Activated naive CD4-positive, alpha-beta T cell (primary cell): ENCODE measurements at regions not wholly inside any gene's neighbourhood (a gene's known extent, or its start where the extent isn't known, plus 50 kb on each side); places are given as distances from the start of the nearest gene placed in this dataset.

Experiments
- DNase-seq, 4 experiments: peaks; one replicate each; lab custom pipeline; 2025; lab: John Stamatoyannopoulos, UW

DNA sequence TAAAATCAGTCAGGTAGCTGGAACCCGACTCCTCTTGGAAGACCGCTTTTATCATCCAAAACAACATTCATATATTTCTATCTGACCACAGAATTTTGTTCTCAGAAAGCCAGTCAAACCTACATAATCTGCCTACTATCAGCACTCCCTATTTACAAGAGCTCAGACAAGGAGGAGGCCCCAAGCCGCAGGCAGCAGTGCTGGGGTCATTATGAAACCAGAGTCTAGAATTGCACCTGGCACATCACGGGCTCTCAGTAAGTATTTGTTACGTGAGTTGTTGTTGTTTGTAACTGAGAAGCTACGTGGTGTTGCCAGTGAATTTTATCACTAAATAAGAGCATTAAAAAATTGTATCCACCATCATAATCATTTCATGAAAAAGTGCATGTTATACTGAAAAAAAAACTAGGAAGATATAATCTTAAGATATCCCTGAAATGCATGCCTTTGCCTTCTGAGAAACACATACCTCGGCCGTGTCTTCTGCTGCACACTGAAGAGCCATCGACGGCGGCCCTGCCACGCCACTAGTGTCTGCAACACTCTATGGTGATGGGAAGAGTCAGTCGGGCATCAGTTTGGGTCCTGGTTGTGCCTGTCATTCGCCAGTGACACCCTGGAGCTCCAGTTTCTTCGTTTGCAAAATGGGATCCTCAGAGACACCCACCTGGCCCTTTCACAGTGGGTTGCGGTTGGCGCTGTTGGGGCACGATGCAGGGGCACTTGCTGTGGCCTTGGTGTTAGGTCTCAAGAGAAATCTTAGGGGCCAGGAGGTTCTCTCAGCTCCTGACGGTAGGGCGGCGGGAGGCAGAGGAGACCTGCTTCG lies 505.9 kb downstream of the EIPR1 start:
- no peak for DNase-seq

DNA sequence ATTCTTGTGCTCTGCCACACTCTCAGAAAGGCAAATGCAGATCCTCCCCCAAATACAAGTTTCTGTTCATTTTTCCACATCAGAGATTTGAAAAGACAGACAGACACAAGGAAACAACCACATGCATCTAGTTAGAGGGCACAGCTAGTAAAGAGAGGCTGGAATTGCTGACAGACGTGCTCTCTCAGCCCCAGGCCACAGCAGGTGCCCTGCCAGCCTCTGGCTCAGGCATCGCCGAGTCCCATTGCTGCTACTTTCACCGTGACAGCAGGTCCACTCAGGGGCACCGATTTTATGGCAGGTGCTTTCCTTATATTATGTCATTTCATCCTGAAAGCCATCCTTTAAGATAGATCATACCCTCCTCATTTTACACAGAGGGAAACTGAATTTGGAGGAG lies 507.5 kb downstream of the EIPR1 start:
- DNase-seq, result no peak

DNA sequence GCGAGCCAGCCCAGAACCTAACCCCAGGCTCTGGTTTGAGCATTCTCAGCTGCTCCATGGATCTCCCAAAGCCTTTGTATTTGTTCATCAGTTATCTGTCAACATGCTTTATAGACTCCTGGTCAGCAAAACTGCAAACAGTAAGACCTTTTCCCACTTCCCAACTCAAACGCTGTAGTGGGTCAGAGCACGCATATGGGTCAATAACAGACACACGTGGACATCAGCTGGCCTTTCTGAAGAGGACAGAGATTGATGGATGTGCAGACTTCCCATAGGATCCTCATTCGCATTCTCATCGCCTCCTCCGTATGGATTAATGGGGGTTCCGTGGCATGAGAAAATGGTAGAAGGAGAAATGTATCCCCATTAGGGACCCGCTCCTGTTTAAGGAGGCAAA lies 508.1 kb downstream of the EIPR1 start:
- no peak for DNase-seq

- no peak for DNase-seq
These were observed 509.5 kb downstream of the EIPR1 start for GRCh38 chr2:2868085-2868484.

GRCh38 chr2:2867397-2867979 lies 510.1 kb downstream of the EIPR1 start:
- no peak for DNase-seq

DNA sequence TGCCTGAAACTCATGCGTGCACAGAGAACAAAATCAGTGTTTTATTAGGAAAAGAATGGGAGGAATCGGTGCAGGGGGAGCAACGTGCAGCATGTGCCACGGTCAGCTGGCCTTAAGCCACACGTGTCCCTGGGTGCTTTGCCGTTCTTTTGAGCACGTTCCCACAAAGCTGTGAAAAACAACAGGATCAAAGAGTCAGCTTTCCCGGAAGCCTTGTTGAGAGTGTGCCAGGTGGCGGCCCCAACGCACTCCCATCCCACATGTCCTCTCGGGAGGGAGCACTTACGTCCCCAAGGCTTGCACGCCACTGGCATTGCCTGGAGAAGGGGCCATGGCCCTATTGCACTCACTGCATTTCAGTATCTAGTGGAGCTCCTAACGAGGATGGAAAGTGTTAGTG lies 511.2 kb downstream of the EIPR1 start:
- DNase-seq, result no peak

GRCh38 chr2:2862386-2862785 lies 515.2 kb downstream of the EIPR1 start:
- DNase-seq, result no peak

DNA sequence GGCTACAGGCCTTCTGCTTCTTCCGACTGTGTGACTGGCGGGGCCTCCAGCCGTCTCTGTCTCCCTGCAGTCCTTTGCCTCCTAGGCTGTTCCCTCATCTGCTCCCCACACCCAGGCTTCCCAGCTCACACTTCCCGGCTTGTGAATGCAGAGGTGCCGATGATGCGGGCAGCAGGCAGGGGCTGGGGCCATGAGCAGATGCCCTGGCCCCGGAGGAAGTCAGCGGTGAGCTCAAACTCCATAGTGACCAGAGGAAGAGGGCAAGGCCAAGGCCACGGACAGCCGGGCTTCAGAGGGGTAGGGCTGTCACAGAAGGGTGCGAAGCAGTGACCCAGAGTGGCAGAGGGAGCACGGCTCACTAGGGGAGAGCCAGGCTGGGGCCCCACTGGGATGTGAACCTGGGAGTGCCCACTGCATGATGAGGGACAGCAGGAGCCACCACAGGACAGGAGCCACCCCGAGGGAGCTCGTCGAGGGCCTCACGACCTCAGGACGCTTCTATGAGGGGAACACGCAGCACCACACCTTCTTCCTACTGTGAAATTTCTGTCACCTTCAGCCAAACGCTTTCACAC lies 515.9 kb downstream of the EIPR1 start:
- no peak for DNase-seq

DNA sequence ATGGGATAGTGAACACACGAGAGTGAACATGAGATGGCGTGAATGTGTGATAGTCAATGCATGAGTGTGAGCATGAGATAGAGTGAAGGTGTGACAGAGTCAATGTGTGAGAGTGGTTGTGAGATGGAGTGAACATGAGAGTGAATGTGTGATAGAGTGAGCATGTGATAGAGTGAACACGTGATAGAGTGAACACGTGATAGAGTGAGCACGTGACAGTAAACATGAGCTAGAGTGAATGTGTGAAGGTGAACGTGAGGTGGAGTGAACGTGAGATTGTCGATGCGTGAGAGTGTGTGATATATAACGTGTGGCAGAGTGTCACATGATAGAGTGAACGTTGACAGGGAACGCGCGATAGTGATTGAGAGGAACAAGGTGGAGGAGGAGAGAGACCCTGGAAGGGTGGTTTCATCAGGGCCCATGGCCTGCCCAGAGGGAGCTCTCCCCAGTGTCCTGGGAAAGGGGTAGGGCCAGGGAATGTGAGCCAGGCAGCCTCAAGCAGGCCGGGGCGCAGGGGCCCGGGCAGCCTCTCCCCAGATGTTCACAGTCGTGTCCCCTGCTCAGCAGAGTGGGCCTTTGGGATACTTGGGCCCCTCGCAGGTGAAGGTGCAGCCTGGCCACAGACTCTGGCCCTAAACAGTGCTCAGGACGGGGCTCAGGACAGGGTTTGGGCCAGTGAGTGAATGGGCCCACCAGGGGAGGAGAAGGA lies 516.9 kb downstream of the EIPR1 start:
- no peak for DNase-seq

- no peak for DNase-seq
These were observed 517.9 kb downstream of the EIPR1 start for GRCh38 chr2:2859732-2860131.

DNA sequence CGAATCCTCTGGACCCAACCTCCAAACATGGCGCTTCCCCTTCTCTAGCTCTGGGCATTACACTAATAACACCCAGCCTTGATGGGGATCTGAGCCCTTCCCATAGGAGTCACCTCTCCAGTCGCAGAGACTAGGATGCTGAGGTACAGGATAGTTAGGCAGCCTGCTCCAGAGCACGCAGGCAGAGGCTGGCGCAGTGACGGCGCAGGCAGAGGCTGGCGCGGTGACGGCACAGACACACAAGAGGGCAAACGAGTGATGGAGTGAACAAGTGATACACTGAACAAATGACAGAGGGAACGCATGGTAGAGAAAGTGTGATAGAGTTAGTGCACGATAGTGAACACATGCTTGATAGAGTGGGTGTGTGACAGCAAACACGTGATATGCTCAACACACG lies 518.5 kb downstream of the EIPR1 start:
- DNase-seq, result no peak

DNA sequence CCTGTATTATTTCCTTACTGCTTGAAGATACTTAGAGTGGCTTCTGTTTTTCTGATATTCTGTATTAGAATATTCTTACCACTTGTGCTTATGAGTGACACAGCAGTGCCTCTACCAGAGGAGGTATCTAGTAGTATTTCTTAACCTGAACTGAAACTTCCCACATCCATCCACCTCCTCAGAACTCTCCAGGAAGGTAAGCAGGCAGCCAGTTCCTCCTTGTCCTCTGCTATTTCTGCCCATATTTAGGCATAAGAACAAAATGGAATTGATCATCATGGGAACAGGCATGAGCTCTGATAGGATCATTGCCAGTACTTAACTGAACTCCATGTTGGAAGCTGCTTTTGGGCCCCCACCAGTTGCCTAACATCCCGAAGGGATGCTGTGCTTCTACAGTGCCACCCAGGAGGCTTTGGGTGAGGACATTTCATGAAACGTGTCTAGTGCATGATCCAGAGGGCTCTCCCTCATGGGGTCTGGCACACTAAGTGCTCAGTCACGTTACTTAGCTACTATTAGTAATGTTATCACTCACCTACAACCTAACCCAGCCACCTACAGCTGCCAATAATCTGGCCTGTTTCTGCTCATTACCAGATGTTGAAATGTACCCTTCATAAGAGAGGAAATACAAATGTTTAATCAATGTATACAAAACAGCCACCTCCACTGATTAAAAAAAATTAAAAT lies 520.7 kb downstream of the EIPR1 start:
- no peak for DNase-seq

DNA sequence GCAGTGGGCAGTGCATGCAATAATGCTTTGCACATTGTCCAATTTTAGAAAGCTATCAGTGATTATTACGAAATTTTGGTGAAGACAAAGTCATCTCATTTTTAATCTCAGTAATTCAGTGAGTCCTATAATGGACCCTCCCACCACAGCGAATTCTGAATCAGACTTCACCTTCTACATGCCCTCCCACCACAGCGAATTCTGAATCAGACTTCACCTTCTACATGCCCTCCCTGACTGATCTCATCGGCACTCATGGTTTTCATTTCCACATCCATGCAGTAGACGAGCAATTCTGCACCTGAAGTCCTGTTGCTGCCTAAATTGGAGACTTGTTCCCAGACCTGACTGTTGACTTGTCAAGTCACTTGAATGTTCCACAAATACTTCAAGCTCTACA lies 522.3 kb downstream of the EIPR1 start:
- DNase-seq, result no peak

- DNase-seq, result no peak
These were observed 522.3 kb upstream of the MYT1L start for GRCh38 chr2:2853346-2853745.

- DNase-seq, result no peak
These were observed 521.0 kb upstream of the MYT1L start for GRCh38 chr2:2851806-2852777.

DNA sequence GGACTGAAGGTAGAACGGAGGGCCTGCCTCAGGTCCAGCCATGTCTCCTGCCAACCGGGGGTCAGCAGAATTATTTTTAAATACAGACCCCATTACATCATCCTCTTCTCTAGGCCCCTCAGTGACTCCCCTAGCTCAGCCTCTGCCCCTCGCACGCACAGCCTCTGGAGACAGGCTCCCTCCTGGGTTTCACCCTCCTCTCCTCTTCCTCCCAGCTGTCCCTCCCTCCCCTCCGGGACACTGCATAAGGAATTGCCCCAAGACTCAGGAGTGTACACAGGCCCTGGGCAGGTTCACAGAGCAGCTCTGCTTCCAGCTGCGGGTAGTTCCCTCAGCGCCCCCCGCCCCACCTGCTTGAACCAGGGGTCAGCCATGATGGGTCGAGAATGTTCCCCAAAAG lies 520.2 kb upstream of the MYT1L start:
- no peak for DNase-seq

DNA sequence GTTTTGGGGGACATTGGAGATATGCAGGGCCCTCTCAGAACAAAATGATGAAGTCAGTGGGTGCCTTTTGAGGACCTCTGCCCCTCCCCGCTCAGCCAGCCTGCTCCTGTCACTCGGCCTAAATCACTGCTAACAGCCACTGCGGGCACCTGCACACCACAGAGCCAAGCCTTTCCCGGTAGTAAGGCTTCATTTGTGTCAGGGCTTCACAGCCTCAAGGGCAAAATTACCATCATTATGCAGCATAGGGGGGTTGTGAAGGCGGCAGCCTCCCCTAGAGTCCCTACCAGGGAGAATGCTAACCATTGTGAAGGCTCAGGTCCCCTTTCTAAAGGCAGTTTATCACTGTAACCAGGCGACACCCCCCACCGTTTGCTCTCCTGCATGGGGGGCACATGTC lies 519.8 kb upstream of the MYT1L start:
- DNase-seq, result no peak

GRCh38 chr2:2850218-2850755 lies 519.2 kb upstream of the MYT1L start:
- no peak for DNase-seq

GRCh38 chr2:2849464-2850217 lies 518.6 kb upstream of the MYT1L start:
- no peak for DNase-seq
